A673 (cell line): ENCODE measurements at regions not wholly inside any gene's neighbourhood (a gene's known extent, or its start where the extent isn't known, plus 50 kb on each side); places are given as distances from the start of the nearest gene placed in this dataset.

ENCODE experiments used
- CTCF ChIP-seq: fragments of 300-800, 200-600 bp; sonication (generic); conservative IDR thresholded peaks from 2 replicates; pipeline ENCODE4 v1.5.1; 2017; ENCODE audit warnings: low read depth, mild to moderate bottlenecking, antibody characterized with exemption, low read length, moderate library complexity, mixed read lengths
- EZH2 ChIP-seq: fragments of 200-600 bp; sonication (generic); IDR thresholded peaks from 2 replicates; pipeline ENCODE4 v1.6.1; 2017; ENCODE audit warnings: borderline replicate concordance, low read depth, mild to moderate bottlenecking, mixed read lengths, antibody characterized with exemption, low read length; ENCODE audit not compliant: poor library complexity, severe bottlenecking

GRCh38 chr22:47398491-47398890 is 636.0 kb downstream of the TBC1D22A start:
- TF ChIP-seq CTCF (no peak), EZH2 (no peak)
